GM19025 (cell line): ENCODE measurements at regions not wholly inside any gene's neighbourhood (a gene's known extent, or its start where the extent isn't known, plus 50 kb on each side); places are given as distances from the start of the nearest gene placed in this dataset.

Experiments used
- ATAC-seq: cut with Tn5 transposase; IDR thresholded peaks from one replicate; pipeline ENCODE4 v1.9.1; 2021; ENCODE audit warnings: mild to moderate bottlenecking, low read depth, moderate library complexity; ENCODE audit not compliant: unreplicated experiment

GRCh38 chr13:106063591-106064313, 471.7 kb downstream of the EFNB2 start:
- ATAC-seq: no peak

DNA sequence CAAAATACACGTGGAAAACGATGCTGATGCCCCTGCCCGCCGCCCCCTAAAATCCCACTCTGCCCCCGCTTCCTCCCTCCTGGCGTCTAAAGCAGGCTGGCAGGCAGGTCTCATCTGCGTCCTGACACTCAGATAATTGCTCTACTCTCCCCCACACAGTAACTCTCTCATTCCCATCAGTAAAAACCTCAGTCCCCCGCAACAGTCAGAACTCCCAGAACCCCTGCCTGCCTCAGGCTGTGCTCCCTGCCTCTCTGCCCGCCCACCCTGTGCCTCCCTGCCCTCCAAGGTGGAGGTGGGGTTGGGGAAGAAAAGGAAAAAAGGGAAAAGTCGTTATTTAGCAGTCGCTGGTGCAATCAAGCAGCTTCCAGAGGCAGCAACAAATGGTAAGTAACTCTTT, 473.7 kb downstream of the EFNB2 start:
- ATAC-seq: no peak

GRCh38 chr13:106056851-106057250, 478.6 kb downstream of the EFNB2 start:
- ATAC-seq: no peak

DNA sequence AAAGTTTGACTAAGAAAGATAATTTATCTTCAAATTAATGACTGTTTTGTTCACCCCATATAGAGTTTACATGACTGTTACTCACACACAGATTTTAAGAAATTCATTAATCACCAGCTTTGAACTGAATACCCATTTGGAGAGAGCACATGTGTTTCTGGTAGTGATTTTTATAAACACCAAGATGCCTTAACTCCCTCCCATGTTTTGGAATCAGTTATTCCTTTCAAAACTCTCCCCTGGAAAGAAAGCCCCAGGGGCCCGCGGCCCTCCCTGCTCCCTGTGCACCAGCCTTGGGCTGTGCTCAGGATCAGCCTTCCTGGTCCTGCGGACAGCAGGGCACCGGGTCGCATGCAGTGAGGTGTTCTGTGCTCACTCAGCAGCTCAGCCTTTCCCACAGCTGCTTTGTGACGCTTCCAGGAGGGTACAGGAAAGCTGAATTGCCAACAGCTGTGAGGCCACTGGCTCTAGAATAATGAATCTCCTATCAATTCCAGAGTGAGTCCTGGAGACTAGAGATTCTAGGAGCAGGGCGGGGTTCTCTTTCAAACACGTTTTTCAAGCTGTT, 483.2 kb downstream of the EFNB2 start:
- no peak for ATAC-seq

GRCh38 chr13:106049171-106049570, 486.3 kb downstream of the EFNB2 start:
- no peak for ATAC-seq

DNA sequence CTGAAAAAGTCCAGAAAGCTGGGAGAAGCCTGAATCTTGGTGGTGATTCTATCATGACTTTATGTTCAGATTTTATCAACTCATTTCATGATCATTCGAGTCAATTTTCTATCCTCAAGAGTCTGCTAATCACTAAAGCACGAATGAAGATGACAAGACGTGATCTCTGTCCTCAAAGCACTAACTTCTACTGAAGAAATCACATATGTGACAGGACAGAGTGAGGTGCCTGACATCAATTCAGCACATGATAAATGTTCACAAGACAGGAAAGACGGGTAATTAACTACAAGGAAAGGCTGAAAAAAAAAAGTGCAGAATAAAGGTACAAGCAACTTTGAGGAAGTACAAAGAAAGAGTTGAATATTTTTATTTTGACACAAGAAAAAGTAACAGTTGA, 487.1 kb downstream of the EFNB2 start:
- no peak for ATAC-seq

DNA sequence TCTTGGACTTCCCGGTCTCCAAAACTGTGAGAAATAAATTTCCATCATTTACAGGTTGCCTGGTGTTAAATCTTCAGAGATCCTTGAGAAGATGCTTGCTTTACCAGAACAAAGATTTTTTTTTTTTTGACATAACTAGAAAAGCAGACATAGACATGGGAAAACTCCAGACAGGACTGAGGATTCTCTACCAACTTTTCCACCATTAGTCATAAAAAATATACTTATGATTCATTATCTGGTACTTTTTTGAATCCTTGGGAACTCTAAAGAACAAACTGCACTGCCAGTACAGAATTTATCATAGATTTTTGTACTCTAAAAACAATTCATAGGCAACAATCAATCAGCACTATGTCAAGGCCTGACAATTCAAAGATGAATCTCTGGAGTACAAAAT, 487.6 kb downstream of the EFNB2 start:
- ATAC-seq: no peak

GRCh38 chr13:106042996-106043581, 492.4 kb downstream of the EFNB2 start:
- ATAC-seq: no peak

DNA sequence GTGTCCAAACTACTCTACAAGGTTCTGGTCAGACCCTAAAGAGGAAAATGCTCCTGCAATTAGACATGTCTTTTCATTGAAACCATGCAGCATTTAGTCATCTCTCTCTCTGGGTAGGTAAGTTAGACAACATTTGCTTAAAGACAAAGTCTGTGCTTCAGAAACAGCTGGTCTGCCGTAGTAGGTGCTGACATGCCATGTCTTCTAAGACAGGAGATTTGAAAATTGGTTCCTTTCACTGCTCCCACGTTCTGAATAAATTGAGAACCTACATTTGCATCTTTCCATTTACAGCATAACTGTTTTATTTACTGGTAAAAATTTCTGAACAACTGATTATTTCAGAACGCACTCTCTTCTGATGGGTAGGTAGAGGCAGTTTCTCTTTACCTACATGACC, 494.0 kb downstream of the EFNB2 start:
- no peak for ATAC-seq

- ATAC-seq: no peak
These were observed 496.7 kb downstream of the EFNB2 start for GRCh38 chr13:106038752-106039151.

DNA sequence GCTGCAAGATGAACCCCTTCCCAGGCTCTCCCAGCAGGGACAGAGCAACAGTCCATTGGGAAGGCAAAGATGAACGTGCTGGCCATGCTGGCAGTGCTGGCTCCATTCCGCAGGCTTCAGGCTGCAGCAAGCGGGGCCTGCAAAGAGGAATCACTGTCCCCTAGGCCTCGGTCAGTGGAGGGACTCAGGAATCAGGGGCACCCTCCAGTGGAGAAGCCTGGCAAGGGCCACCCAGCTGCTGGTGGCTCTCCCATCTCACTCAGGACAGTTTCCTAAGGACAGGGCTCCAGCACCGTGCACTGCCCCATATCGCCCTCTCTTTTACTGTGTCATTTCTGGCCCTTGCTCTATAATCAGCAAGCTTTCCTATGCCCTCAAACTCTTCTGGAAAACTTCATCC, 498.6 kb downstream of the EFNB2 start:
- ATAC-seq: no peak

GRCh38 chr13:106034201-106034600, 501.3 kb downstream of the EFNB2 start:
- ATAC-seq: no peak

GRCh38 chr13:106033659-106034058, 501.8 kb downstream of the EFNB2 start:
- no peak for ATAC-seq

DNA sequence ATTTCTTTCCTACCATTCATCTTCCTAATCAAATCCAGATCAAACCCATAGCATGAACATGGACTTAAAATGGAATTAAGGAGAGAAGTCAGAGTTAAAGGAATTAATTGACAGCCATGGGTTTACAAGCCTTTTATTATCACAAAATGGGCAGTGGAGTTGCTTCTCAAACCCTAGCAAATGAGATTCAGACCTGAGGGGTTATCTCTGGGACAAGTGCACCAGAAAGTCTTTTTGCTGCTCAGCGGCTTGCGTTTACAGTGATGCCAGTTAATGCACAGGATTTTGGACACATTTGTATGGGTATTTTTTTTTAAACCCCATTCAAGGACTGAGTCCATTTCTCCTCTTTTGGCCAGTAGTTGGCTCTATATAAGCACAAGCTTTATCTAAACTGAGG, 503.0 kb downstream of the EFNB2 start:
- ATAC-seq: no peak

DNA sequence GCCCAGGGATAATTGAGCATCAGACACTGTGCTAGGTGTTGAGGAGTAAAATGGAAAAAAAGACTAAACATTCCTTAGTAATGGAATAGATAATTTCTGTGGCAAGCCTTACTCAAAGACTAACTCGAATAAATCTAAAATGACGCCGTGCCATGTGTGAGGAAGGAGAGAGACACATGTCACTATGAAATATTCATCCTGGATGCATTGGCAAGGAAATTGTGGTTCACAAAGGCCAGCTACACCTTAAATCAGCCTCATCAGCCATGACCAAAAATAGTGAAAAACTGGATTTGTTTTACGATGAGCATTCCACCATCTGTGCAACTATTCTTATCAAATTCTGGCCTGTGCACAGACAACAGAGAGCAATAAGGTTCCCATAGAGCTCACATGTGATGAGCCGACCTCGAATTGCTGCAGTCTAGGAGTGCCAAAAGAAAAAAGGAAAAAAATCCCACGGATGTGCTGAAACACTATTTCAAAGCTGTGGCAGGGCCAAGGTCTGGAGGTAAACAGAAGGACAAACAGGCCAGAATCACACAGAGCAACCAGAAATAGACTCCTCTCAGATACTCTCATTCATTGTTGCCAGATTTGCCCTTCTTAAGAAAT, 505.7 kb downstream of the EFNB2 start:
- no peak for ATAC-seq

DNA sequence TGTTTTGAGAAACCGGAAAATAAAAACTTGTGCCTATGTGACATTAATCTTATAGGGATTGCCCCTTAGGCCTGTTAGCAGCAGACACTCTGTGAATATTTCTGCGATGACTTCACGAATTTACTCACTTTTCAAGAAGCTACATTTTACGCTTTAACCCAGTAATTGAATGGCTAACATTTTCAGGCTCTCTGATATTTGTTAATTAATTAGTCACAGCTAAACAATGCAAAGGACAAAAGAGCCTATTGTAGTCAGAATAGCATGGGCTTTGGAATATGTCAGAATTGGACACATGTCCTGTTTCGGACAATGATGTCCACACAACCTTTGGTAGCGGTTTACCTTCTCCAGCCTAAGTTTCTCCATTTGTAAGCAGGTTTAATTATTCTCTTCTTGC, 506.6 kb downstream of the EFNB2 start:
- ATAC-seq: no peak

- ATAC-seq: no peak
These were observed 523.9 kb downstream of the EFNB2 start for GRCh38 chr13:106011600-106011999.

- no peak for ATAC-seq
These were observed 524.6 kb downstream of the EFNB2 start for GRCh38 chr13:106010836-106011235.

GRCh38 chr13:106008540-106008939, 526.9 kb downstream of the EFNB2 start:
- no peak for ATAC-seq

GRCh38 chr13:106007156-106007555, 528.3 kb downstream of the EFNB2 start:
- ATAC-seq: no peak

DNA sequence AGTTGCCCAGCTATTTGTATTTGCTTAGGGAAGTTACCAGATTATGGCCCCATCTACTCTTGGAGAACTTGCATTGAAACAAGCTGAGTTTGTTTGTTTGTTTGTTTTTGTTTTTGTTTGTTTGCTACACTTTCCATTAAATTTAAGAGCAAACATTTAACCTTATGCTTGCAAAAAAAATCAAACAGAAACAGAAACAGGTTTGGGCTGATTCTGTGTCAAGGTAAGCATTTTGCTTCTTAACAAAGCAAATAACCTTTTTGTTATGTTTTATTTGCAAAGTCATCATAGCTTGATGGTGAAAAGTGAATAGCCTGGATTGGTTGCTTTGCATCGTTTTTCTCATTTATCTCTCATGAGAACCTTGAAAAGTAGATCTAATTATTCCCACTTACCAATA, 531.8 kb downstream of the EFNB2 start:
- ATAC-seq: no peak

GRCh38 chr13:106001443-106001842, 534.0 kb downstream of the EFNB2 start:
- no peak for ATAC-seq
